ENCODE measurements at regions not wholly inside any gene's neighbourhood (a gene's known extent, or its start where the extent isn't known, plus 50 kb on each side); places are given as distances from the start of the nearest gene placed in this dataset.

- TF ChIP-seq CTCF (IDR thresholded peaks at IDR 0.05 in 8 of 11, conservative IDR thresholded peaks at IDR 0.05 in 3 of 11) (no peak), POLR2A (IDR thresholded peaks at IDR 0.05) (no peak)
Measured at GRCh38 chr7:114761973-114762372, 159.9 kb upstream of the MDFIC start.

Data from spleen (tissue), 7 donors.